CD4-positive, alpha-beta T cell (primary cell): ENCODE measurements at regions not wholly inside any gene's neighbourhood (a gene's known extent, or its start where the extent isn't known, plus 50 kb on each side); places are given as distances from the start of the nearest gene placed in this dataset.
"Not testable (repeated sequence)": the region's sequence is repeated elsewhere in the genome, so short reads cannot be mapped to it uniquely, and the experiment has no call there.

ENCODE experiments used
- ATAC-seq: fragments of 200-7000 bp; cut with Tn5 transposase; one replicate; pipeline ENCODE4 v1.10.0; 2022; ENCODE audit warnings: mild to moderate bottlenecking; ENCODE audit not compliant: poor library complexity
- CTCF ChIA-PET: fragments of 350-600 bp; sonication (Branson Sonifier 250); formaldehyde crosslinking; loops from one replicate; lab custom pipeline; 2021; ENCODE audit warnings: antibody characterized with exemption, inconsistent platforms; lab: Charles Lee
- POLR2A ChIA-PET: fragments of 350-600 bp; sonication (Branson Sonifier 250); formaldehyde crosslinking; loops from one replicate; lab custom pipeline; 2021; ENCODE audit warnings: antibody characterized with exemption, inconsistent platforms; lab: Charles Lee
- DNase-seq, 14 experiments: peaks; one replicate each; pipeline ENCODE4 v3.0.0-alpha.2; 2013 to 2020; ENCODE audit warnings: mixed read lengths in 2 of 14
- H3K27ac ChIP-seq, 2 donors: one replicate each; pipeline versions ENCODE4 v1.5.1 to v1.7.0; 2013; ENCODE audit warnings: low read length in 2 of 2, low read depth in 1 of 2, mild to moderate bottlenecking in 1 of 2
- H3K27me3 ChIP-seq, 2 experiments: 1 replicate in 1 of 2; 2 replicates in 1 of 2; pipeline versions ENCODE4 v1.6.1 to v1.7.0; 2013; ENCODE audit warnings: low read length in 2 of 2, control low read depth in 1 of 2, mild to moderate bottlenecking in 1 of 2, moderate library complexity in 1 of 2; ENCODE audit not compliant: insufficient read depth in 2 of 2, control insufficient read depth in 1 of 2
- H3K36me3 ChIP-seq: one replicate; pipeline ENCODE4 v1.6.1; 2013; ENCODE audit warnings: low read length, control low read depth; ENCODE audit not compliant: insufficient read depth
- H3K4me1 ChIP-seq: one replicate; pipeline ENCODE4 v1.6.1; 2013; ENCODE audit warnings: low read length, control low read depth; ENCODE audit not compliant: insufficient read depth
- H3K4me3 ChIP-seq: one replicate; pipeline ENCODE4 v1.5.1; 2013; ENCODE audit warnings: mild to moderate bottlenecking, low read length, moderate library complexity
- H3K9me3 ChIP-seq, 2 experiments: 1 replicate in 1 of 2; 2 replicates in 1 of 2; pipeline versions ENCODE4 v1.6.1 to v1.7.0; 2013; ENCODE audit warnings: low read length in 2 of 2, mild to moderate bottlenecking in 2 of 2, control low read depth in 1 of 2, moderate library complexity in 1 of 2; ENCODE audit not compliant: control insufficient read depth in 1 of 2, insufficient read depth in 1 of 2
- H3K27ac Mint-ChIP-seq: one replicate; pipeline ENCODE4 v1.8.0; 2020; ENCODE audit warnings: mixed read lengths
- H3K27me3 Mint-ChIP-seq: one replicate; pipeline ENCODE4 v1.8.0; 2021; ENCODE audit warnings: mixed read lengths
- H3K36me3 Mint-ChIP-seq: one replicate; pipeline ENCODE4 v1.8.0; 2021; ENCODE audit warnings: low read depth, mixed read lengths
- H3K4me1 Mint-ChIP-seq: one replicate; pipeline ENCODE4 v1.8.0; 2021; ENCODE audit warnings: low read depth, mixed read lengths
- H3K4me3 Mint-ChIP-seq: one replicate; pipeline ENCODE4 v1.8.0; 2020; ENCODE audit warnings: mild to moderate bottlenecking, mixed read lengths
- H3K9me3 Mint-ChIP-seq: one replicate; pipeline ENCODE4 v1.8.0; 2020; ENCODE audit warnings: mixed read lengths
- intact Hi-C, 2 experiments: fragments of 100-400 bp; cut with DNase I in 1 of 2; cut with micrococcal nuclease in 1 of 2; formaldehyde crosslinking; loops; one replicate each; pipeline versions ENCODE4 v1.15.1 to v1.9.0; 2023 to 2025; cut with DNase I, micrococcal nuclease

- POLR2A ChIA-PET, H3K4me1 ChIP-seq, H3K9me3 Mint-ChIP-seq, ATAC-seq, H3K4me1 Mint-ChIP-seq, intact Hi-C loops, H3K9me3 ChIP-seq, H3K36me3 ChIP-seq, H3K27me3 ChIP-seq, H3K36me3 Mint-ChIP-seq, H3K27ac Mint-ChIP-seq, DNase-seq, CTCF ChIA-PET, H3K4me3 ChIP-seq, H3K27ac ChIP-seq: not testable (repeated sequence)
- Mint-ChIP-seq H3K27me3 (peaks cover 22% of the 10 kb centered on the region), H3K4me3 (peak overlapping the region; percentile 31)
Observed at GRCh38 chr9:42357604-42358373, 174.3 kb downstream of the SPATA31A6 start.

- H3K27ac Mint-ChIP-seq, POLR2A ChIA-PET, H3K36me3 ChIP-seq, H3K4me1 ChIP-seq, H3K4me3 ChIP-seq, H3K9me3 ChIP-seq, CTCF ChIA-PET, H3K4me3 Mint-ChIP-seq, DNase-seq, H3K36me3 Mint-ChIP-seq, H3K4me1 Mint-ChIP-seq, ATAC-seq, intact Hi-C loops, H3K9me3 Mint-ChIP-seq, H3K27me3 ChIP-seq, H3K27ac ChIP-seq: not testable (repeated sequence)
- peaks cover 22% of the 10 kb centered on the region for H3K27me3 Mint-ChIP-seq
Observed at GRCh38 chr9:42358626-42359247, 175.3 kb downstream of the SPATA31A6 start.

GRCh38 chr9:42364410-42365243 is 181.2 kb downstream of the SPATA31A6 start:
- H3K27ac Mint-ChIP-seq, CTCF ChIA-PET, H3K4me3 Mint-ChIP-seq, H3K9me3 ChIP-seq, H3K4me1 ChIP-seq, H3K4me1 Mint-ChIP-seq, POLR2A ChIA-PET, intact Hi-C loops, H3K27me3 ChIP-seq, H3K36me3 Mint-ChIP-seq, H3K27ac ChIP-seq, H3K4me3 ChIP-seq, H3K9me3 Mint-ChIP-seq, H3K27me3 Mint-ChIP-seq, H3K36me3 ChIP-seq, DNase-seq, ATAC-seq: not testable (repeated sequence)

DNA sequence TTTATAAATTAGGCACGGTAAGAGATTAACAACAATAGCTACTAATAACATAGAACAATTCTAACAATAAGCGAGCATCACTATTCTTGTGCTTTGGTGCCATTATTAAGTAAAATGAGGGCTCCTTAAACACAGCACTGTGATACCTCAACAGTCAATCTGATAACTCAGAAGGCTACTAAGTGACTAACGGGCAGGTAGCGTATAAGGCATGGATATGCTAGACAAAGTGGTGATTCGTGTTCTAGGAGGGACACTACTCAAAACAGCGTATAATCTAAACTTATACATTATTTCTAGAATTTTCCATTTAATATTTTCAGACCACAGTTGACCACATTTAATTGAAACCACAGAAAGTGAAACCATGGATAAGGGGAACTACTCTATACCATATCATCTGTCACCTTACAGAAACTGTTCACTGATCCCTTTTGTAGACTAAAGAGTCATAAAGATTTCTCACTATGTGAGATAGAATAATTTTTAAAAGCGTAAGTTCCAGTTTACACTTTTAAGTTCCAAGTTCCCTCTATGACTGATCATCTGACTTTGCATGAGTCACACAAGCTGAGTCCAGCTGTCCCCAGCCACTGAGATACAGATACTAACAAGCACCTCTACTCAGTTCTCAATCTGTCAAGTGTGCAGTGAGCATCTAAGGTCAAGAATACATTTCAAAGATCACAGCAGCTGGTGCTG is 181.9 kb downstream of the SPATA31A6 start:
- CTCF ChIA-PET, H3K27me3 Mint-ChIP-seq, H3K36me3 ChIP-seq, H3K27ac Mint-ChIP-seq, H3K9me3 ChIP-seq, H3K9me3 Mint-ChIP-seq, POLR2A ChIA-PET, H3K4me1 Mint-ChIP-seq, H3K27ac ChIP-seq, H3K36me3 Mint-ChIP-seq, ATAC-seq, H3K4me3 Mint-ChIP-seq, intact Hi-C loops, H3K4me3 ChIP-seq, H3K27me3 ChIP-seq, H3K4me1 ChIP-seq: not testable (repeated sequence)
- peak in 1 of 14 experiments; percentile 44 for DNase-seq

DNA sequence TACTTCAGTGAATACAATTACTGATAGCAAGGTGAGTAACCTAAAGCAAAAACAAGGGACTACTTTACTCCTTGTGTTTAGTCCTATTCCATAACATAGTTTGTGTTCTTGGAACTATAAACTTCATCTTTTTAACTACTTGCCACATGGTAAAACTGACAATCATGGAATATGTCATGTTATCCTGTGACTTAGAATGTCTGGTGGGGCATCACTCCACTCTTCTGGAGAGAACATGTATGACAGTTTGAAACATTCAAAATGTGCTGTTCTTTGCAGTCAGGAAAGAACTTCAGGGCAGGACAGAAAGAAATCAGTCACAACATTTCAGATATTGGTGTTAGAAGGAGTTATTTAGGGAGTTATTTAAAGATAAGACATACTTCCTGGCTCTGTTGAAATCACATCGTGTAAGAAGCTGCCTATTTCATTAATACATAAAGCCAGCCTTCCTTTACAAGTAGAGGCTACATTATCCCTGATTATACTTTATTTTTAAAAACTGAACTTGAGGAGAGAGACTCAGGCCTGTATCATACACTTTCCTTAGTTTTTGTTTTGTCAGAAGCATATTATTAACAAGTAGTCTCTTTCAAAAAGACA is 184.9 kb downstream of the SPATA31A6 start:
- H3K4me3 ChIP-seq, H3K27ac Mint-ChIP-seq, ATAC-seq, POLR2A ChIA-PET, DNase-seq, H3K4me3 Mint-ChIP-seq, H3K27me3 Mint-ChIP-seq, H3K36me3 Mint-ChIP-seq, H3K27me3 ChIP-seq, H3K9me3 Mint-ChIP-seq, H3K27ac ChIP-seq, H3K4me1 ChIP-seq, CTCF ChIA-PET, H3K9me3 ChIP-seq, H3K36me3 ChIP-seq, H3K4me1 Mint-ChIP-seq, intact Hi-C loops: not testable (repeated sequence)

DNA sequence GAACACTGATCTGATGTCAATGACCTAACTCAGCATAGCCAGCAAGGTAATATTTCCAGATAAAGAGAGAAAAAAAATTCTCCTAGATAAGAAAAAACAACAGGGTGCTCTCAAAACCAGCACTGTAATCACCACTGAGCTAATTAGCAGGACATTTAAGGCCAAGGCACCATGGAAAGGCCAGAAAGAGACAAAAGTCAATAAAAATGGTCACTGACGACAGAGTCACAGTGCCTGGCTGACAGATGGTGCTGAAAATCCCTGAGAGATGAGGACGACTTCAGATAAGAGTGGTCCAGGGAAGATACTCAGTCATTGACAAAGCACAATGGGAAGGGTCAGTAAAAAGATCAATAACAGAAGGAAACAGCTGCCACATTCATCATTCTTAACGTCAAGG is 186.7 kb downstream of the SPATA31A6 start:
- H3K36me3 ChIP-seq, ATAC-seq, H3K9me3 ChIP-seq, H3K27ac ChIP-seq, H3K4me1 ChIP-seq, H3K4me1 Mint-ChIP-seq, DNase-seq, H3K27me3 ChIP-seq, CTCF ChIA-PET, H3K36me3 Mint-ChIP-seq, intact Hi-C loops, H3K9me3 Mint-ChIP-seq, H3K27me3 Mint-ChIP-seq, H3K27ac Mint-ChIP-seq, H3K4me3 Mint-ChIP-seq, POLR2A ChIA-PET, H3K4me3 ChIP-seq: not testable (repeated sequence)
